Activated naive CD4-positive, alpha-beta T cell (primary cell): ENCODE measurements at regions not wholly inside any gene's neighbourhood (a gene's known extent, or its start where the extent isn't known, plus 50 kb on each side); places are given as distances from the start of the nearest gene placed in this dataset.

Experiments
- DNase-seq, 4 experiments: peaks; one replicate each; lab custom pipeline; 2025; lab: John Stamatoyannopoulos, UW

DNA sequence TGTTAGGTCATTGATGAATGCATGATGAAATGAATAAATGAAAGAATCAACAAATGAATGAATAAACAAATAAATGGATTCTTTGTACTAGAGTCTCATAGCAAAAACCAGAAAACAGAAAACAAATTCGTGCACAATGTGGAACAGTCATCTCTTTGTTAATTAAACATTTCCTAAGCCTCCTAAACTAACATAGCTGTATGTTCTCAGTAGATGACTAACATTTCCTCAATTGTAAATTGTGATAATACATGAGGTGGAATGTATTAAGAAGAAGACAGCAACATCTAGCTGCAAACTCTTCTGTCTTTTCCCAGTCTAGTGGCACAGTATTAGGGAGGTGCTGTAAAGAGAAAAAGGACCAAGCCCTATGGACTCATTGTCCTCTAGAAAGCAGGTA lies 1021.0 kb downstream of the MCTP2 start:
- DNase-seq = no peak

DNA sequence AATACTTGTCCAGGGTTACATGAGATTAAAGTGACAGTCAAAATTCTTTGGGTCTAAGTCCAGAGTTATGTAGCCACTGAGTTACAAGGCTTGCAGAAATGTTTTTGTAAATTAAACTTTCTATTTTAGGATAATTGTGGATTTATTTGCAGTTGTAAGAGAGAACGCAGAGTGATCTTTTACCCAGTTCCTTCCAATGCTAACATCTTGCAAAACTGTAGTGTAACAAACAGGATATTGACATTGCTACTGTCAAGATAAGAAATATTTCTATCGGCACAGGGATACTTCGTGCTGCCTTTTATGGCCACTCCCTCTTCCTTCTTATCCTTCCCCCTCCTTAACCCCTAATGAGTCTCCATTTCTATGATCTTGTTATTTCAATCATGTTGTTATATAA lies 1022.9 kb downstream of the MCTP2 start:
- no peak for DNase-seq

DNA sequence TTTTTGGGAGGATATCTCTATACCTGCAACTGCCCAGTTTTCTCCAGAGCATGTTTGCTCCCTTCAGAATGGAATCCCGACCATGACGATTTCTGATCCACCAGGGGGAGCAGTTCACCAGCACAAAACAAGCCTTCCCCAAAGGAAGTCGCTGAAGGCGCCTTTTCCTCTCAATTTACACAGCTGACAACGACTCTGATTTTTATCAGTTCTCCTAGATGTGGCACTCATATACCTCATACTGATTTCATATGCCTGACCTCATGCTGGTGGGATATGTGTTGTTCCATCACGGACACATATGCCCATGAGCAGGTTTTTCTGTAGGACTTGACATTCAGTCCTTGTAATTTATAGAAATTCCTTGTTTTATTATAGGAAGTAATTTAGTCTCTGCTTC lies 1028.2 kb downstream of the MCTP2 start:
- peak in 2 of 4 experiments; percentile 14 to 27 for DNase-seq

DNA sequence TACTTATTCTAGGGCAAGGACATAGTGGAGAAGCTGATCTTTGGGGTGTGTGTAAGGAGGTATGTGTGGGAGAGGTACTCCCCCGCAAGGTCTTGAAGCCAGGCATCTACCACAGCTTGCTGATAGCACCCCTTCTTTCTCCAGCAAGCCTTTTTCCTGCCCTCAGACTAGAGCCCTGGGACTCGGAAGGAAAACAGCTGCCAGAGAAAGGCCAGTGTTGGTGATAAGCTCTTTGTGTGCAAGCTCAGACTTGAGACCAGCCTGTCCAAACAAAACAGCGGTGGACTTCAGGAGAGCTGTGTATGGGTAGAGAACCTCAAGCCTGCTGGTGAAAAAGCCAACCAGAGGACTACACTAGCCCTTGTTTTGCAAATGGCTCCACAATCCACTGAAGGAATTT lies 1028.6 kb downstream of the MCTP2 start:
- no peak for DNase-seq

- no peak for DNase-seq
Observed at GRCh38 chr15:95260856-95261255, 1029.5 kb downstream of the MCTP2 start.

DNA sequence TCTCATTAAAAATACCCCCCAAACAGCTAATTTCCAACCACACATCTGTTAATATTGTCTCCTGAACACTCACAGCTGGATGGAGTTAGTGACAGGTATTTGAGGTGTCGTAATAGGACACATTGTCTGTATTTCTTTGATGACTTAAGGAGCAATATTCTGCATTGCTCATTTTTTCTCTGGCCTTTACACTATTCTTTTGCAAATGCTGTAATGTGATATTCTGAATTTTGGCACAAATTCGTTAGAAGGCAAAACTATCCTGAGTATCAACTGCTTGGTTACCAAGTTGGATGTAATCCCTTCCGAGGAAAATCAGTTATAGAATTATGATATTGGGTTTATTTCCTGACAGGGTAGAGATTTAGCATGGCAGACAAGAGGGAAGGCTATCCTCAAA lies 1030.2 kb downstream of the MCTP2 start:
- DNase-seq = no peak

- no peak for DNase-seq
Observed at GRCh38 chr15:95261968-95262367, 1030.6 kb downstream of the MCTP2 start.

GRCh38 chr15:95262866-95263564 lies 1031.7 kb downstream of the MCTP2 start:
- no peak for DNase-seq

- no peak for DNase-seq
Observed at GRCh38 chr15:95263751-95264150, 1032.4 kb downstream of the MCTP2 start.

- DNase-seq = no peak
Observed at GRCh38 chr15:95265419-95265997, 1034.1 kb downstream of the MCTP2 start.

DNA sequence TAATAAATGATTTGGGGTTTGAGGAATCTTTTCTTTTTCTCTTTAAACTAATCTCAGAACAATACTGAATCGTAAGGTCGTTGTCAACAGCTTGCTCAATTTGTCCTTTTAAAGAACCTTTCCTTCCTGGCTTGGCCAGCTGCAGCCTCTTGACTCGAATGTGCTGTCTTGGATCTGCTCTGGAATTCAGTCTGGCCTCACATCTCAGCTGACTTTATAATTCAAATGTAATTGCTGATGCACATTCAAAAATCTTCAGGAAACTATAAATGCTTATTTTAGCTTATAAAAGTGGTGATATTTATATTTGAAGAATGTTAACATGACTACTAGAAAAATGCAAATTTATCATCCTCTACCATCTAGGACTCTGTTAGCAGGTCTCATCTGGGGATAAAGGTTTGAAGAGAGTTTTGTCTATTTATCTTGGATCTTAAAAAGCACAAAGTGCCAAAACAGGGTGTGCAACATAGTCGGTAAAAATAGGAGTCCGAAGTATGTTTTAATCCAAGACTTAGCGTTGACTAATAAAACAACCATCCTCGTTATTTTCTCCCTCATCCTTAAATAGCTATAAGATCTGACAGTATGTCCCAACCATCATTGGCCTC lies 1035.2 kb downstream of the MCTP2 start:
- no peak for DNase-seq

DNA sequence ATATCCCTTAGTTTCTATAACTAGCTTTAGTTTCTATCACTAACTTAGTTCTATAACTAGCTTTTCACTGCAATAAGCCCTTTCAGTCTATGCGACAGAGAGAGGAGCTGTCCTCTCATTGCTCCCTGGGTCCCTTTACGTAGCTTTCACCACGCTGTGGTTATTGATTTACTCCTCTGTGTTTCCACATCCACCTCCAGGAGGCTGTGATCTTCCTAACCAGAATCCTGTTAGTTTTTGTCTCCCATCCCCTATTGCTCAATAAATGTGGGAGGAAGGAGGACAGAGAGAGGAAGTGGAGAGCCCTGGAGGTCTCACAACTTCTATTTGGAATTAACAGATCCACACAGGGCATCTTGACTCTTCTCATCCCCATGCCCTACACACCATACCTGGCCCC lies 1036.1 kb downstream of the MCTP2 start:
- no peak for DNase-seq

GRCh38 chr15:95269242-95270183 lies 1038.2 kb downstream of the MCTP2 start:
- DNase-seq = no peak

- DNase-seq = no peak
Observed at GRCh38 chr15:95274101-95274500, 1042.7 kb downstream of the MCTP2 start.

DNA sequence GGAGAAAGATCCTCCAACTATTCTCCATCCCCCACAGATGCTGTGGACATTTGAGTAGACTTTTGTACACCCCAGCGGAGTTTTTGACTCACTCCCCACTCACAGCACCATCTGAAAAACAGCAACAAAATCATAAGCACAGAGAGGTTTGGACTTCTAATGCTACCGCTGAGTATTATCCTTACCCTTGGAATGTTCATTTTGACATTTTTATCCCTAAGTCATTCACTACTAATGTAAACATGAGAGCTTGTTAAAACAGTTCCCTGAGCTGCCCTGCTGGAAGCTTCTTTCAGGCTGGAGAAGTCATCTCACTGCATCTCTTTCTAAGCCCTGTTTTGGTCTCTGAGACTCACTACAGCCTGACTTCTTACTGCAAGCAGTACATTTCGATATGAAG lies 1045.9 kb downstream of the MCTP2 start:
- no peak for DNase-seq

DNA sequence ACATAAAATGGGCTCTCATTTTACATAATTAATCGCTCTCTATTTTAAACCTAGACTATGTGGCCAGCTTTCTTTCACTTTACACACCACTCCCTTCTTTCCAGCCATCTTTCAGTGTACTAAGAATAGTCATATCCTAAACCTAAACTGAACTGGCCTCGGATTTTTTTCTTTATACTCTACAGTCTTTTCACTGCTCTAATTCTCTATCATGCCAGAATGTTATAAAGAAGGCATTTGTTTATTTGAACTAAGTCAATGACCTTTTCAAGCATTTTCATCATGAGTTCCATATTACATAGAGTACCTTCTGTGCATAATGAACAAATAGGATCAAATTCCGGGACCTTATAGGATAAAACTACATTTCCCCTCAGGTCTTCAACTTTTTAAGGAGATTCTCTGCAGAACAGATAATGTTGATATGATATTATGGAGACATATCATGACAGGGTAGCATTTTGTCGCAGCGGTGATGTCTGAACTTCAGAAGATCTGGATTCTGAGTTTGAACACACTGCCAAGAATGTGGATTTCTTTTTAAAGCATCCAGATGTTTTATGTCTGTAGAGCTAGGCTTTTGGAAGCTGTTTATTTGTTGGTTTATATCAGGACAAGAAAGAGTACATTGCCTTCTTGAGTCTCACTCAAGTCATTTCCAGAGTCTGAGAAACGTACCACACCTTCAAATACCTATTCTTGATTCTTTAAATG lies 1047.3 kb downstream of the MCTP2 start:
- DNase-seq = no peak

- no peak for DNase-seq
Observed at GRCh38 chr15:95279277-95280019, 1048.1 kb downstream of the MCTP2 start.

DNA sequence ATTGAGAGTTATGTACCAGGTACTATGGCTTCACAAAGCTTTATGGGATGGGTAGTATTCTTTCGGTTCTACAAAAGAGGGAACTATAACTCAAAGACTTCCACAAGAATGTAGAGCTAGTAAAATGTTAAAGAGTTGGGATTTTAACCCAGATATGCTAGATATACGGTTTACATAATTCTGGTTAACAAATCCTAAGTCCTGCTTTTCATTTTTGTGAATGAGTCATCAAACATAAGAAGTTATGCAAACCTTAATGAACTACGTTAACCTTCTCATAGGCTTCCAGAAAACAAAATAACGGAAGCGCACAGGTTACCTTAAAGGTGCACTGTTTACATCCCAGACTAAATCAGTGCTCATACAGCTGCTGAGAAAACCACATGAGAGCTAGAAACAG lies 1049.3 kb downstream of the MCTP2 start:
- DNase-seq = no peak

- no peak for DNase-seq
Observed at GRCh38 chr15:95281470-95281869, 1049.0 kb upstream of the NR2F2 start.

- DNase-seq = no peak
Observed at GRCh38 chr15:95284492-95284891, 1046.0 kb upstream of the NR2F2 start.

DNA sequence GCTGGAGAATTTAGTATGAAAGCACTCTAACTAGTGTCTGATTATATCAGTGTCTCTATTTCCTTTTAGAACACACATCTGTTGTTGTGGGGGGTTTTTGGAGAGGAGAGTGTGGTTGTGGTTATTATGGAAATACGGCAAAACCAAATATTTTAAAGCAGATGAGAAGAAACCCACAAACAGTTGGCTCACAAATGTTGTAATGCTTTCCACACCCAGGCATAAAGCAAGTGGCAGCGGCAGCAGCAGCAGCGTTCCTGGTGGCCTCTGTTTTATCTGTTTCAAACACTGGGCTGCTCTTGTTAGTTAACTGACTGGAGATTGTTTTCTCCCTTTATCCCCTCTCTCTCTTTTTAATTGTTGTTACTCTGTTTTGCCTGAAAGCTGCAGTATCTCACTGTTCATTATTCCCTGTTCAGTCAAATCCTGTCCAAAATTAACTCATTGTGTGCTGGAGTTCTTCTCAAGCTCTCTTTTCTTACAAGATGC lies 1045.5 kb upstream of the NR2F2 start:
- no peak for DNase-seq
